ENCODE measurements at regions not wholly inside any gene's neighbourhood (a gene's known extent, or its start where the extent isn't known, plus 50 kb on each side); places are given as distances from the start of the nearest gene placed in this dataset.

DNA sequence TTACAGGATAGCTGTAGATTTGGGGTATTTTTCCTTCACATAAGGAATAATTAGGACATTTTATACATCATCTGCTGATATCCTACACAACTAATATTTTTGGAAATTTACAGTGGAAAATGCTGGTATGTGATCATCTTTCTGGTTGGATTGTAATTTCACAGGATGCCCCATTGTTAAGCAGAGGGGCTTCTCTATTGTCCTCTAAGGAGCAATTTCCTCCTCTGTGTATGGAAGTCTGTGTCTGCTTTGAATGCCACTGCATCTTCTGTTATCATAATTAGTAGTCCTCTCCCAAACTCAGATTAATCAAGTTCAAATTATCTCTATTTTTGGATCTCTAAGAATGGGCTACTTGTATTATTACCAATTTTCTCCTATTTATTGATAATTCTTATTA is 988.1 kb upstream of the B3GALT2 start:
- H3K9me3 ChIP-seq, result no peaks in the 10 kb centered on the region
- TF ChIP-seq, protein P1, sequence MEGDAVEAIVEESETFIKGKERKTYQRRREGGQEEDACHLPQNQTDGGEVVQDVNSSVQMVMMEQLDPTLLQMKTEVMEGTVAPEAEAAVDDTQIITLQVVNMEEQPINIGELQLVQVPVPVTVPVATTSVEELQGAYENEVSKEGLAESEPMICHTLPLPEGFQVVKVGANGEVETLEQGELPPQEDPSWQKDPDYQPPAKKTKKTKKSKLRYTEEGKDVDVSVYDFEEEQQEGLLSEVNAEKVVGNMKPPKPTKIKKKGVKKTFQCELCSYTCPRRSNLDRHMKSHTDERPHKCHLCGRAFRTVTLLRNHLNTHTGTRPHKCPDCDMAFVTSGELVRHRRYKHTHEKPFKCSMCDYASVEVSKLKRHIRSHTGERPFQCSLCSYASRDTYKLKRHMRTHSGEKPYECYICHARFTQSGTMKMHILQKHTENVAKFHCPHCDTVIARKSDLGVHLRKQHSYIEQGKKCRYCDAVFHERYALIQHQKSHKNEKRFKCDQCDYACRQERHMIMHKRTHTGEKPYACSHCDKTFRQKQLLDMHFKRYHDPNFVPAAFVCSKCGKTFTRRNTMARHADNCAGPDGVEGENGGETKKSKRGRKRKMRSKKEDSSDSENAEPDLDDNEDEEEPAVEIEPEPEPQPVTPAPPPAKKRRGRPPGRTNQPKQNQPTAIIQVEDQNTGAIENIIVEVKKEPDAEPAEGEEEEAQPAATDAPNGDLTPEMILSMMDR (IDR thresholded peaks at IDR 0.05), result no peak
- ATAC-seq (no peak), DNase-seq (no peak)
- intact Hi-C loops (cut with DNase I), result no loop called here
- no peak overlapping the region for H3K27ac ChIP-seq
- H3K4me3 ChIP-seq, result no peak overlapping the region
- no peaks in the 10 kb centered on the region for H3K27me3 ChIP-seq
- H3K36me3 ChIP-seq, result no peaks in the 10 kb centered on the region
- no peaks in the 10 kb centered on the region for H3K4me1 ChIP-seq

DNA sequence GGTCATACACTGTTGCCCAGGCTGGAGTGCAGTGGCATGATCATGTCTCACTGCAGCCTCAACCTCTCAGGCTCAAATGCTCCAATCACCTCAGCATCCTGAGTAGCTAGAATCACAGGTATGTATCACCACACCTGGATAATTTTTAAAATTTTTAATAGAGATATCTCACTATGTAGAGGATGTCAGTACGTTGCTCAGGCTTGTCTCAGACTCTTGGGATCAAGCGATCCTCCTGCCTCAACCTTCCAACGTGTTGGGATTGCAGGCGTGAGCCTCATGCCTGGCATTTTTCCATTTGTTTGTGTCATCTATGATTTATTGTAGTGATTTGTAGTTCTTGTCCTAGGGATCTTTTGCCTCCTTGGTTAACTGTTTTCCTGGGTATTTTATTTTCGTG is 985.2 kb upstream of the B3GALT2 start:
- H3K4me3 ChIP-seq, result no peak overlapping the region
- ATAC-seq (no peak), DNase-seq (no peak)
- no peak overlapping the region for H3K27ac ChIP-seq
- H3K27me3 ChIP-seq, result no peaks in the 10 kb centered on the region
- no peaks in the 10 kb centered on the region for H3K36me3 ChIP-seq
- TF ChIP-seq, protein P1 (IDR thresholded peaks at IDR 0.05), result no peak
- intact Hi-C loops (cut with DNase I), result no loop called here
- no peaks in the 10 kb centered on the region for H3K4me1 ChIP-seq
- H3K9me3 ChIP-seq, result no peaks in the 10 kb centered on the region

DNA sequence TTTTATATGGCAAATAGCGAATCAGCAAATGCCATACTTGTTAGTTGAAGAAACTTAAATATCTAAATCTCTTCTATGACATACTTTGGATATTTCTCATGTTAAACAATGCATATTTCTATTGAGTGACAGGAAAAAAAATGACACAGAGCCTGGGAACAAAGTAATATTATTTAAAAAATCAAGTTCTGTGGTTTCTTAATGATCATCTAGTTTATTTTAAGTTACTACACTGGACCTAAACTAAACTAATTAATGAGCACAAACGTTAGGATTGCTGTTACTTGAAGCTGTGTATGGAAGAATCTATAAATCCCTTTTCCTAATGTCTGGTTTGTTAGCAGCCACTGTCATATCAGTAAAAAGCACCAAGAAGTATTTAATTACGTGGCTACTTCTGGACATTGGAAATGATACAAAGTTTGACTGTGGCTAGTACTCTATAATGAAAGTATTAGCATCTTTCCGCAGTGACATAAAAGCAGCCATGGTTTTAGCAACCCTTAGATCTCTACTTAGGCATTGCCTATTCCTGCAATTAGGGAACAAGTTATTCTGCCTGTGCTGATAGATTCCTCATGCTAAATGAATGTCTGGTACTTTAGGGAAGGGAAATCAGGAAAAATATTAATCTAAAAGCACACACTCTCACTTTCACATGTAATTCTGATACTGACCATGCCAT is 981.7 kb upstream of the B3GALT2 start:
- DNase-seq (no peak), ATAC-seq (no peak)
- Histone ChIP-seq H3K27me3 (no peaks in the 10 kb centered on the region), H3K9me3 (no peaks in the 10 kb centered on the region), H3K36me3 (no peaks in the 10 kb centered on the region), H3K4me3 (no peak overlapping the region), H3K27ac (no peak overlapping the region), H3K4me1 (no peaks in the 10 kb centered on the region)
- TF ChIP-seq, protein P1 (IDR thresholded peaks at IDR 0.05), result no peak
- intact Hi-C loops (cut with DNase I), result no loop called here

DNA sequence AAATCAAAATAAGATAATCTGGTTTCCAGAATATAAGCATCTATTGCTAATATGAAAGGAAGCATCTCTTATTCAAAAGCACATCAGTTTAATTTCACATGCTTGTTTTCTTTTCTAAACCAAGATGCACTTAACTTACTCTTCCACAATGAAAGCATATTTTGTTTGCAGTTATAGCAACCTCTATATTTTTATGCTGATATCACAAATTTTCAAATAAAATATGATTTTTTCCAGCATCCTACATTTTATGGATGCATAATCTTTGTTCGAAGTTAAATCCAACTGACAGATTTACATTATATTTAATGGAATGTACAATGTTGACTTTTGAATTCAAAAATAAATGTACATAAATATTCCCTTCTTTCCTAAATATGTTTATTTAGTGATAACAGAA is 978.3 kb upstream of the B3GALT2 start:
- intact Hi-C loops (cut with DNase I), result no loop called here
- no peaks in the 10 kb centered on the region for H3K9me3 ChIP-seq
- no peak for DNase-seq

DNA sequence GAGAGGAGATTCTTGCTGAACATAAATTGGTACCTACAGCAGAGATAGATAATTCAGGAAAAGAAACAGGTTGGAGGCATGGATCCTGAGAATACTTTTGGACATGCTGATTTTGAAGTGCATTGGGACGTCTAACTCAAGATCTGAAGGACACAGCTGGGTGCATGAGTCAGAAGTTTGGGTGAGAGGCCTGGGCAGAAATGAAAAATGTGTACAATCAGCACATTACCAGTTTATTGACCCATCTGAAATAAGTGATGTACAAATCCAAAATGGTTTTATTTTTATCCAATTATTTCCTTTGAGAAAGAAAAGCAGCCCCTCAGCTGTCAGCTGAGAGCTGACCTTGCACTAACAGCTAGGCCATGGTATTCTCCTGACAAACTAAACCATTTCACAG is 975.2 kb upstream of the B3GALT2 start:
- intact Hi-C loops (cut with DNase I), result no loop called here
- Histone ChIP-seq H3K27ac (no peak overlapping the region), H3K4me1 (no peaks in the 10 kb centered on the region), H3K27me3 (no peaks in the 10 kb centered on the region), H3K9me3 (peaks cover 0 to 6% of the 10 kb centered on the region in 2 donors), H3K4me3 (no peak overlapping the region), H3K36me3 (no peaks in the 10 kb centered on the region)
- TF ChIP-seq, protein P1 (IDR thresholded peaks at IDR 0.05), result no peak
- no peak for ATAC-seq
- DNase-seq, result no peak

More for the DNA sequence above, 978.3 kb upstream of the B3GALT2 start:
- Histone ChIP-seq H3K27me3 (no peaks in the 10 kb centered on the region), H3K36me3 (no peaks in the 10 kb centered on the region), H3K4me1 (no peaks in the 10 kb centered on the region), H3K27ac (no peak overlapping the region), H3K4me3 (no peak overlapping the region)
- TF ChIP-seq, protein P1 (IDR thresholded peaks at IDR 0.05), result no peak
- no peak for ATAC-seq

Data from left lung (tissue), 4 donors.